ENCODE measurements at regions not wholly inside any gene's neighbourhood (a gene's known extent, or its start where the extent isn't known, plus 50 kb on each side); places are given as distances from the start of the nearest gene placed in this dataset.

DNA sequence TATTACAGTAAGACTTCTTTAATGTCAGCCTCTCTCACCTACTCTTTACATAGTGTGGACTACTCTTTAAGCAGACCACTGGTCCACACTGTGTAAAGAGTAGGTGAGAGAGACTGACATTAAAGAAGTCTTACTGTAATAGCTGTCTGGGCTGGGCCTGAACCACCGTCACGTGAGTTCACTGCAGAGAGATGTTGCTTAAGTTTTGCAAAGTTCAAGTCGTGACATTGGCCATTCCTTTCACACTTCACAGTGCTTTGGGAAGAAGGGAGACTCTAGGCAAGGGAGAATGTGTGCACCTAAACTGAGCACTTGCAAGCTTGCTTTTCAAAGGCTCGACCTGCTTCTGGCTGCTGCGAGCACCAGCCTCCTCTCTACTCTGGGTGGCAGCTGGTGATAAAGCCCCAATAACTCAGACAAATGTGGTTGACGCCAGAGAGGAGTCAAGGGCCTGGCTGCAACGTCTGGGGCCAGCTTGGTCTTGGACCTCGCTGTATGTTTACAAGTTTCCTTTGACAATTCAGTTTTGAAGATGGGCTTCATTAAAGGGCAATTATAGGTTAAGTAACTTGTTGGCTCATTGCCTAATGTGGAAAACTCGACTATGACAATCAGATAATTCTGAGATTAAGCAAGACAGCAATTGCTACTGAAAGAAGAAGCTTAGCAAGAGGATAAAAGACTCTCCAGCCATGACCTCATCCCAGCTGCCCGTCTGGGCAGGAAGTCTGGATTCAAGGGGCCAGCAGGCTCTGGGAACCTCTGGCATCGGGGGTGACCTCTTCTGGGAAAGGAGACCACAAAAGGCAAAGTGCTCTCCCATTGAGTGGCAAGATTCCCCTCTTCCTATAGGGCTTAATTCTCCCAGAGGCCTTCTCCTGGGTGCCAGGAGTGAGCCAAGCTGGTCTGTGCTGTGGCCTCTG is 242.1 kb upstream of the TLE3 start:
- no peaks in the 10 kb centered on the region for H3K79me1 ChIP-seq (ENCODE audit: low read depth in 1 of 2, low read length in 2 of 2)
- H2BK5ac ChIP-seq (ENCODE audit: low read depth, low read length, poor library complexity, severe bottlenecking), result no peak overlapping the region
- no peak overlapping the region for H3K4me3 ChIP-seq (ENCODE audit: insufficient read depth, low read depth, low read length)
- intact Hi-C loops (cut with micrococcal nuclease) (no loop called here), dilution Hi-C loops (cut with HindIII; ENCODE audit: low sequenced_read_pairs, unreplicated experiment) (no loop called here), in situ Hi-C loops (cut with MboI; ENCODE audit: low sequenced_read_pairs) (no loop called here)
- BruUV-seq (replicated peaks), result no TSS peak
- H2BK20ac ChIP-seq (ENCODE audit: low read depth, low read length), result no peak overlapping the region
- no peak overlapping the region for H2AFZ ChIP-seq (replicated peaks; ENCODE audit: low read length, poor library complexity)
- 0% methylated on average over 1 of the region's 11 CpGs; no CpG with 5 or more reads in 1 of the 2 experiments for WGBS, 2 experiments (ENCODE audit: extremely low coverage in 2 of 2, insufficient read length in 1 of 2)
- no peak for ATAC-seq (ENCODE audit: low read depth)
- no peak overlapping the region for H4K91ac ChIP-seq (ENCODE audit: insufficient read depth, low read depth, low read length)
- H4K5ac ChIP-seq (ENCODE audit: low read depth, low read length), result no peak overlapping the region
- H2BK15ac ChIP-seq (ENCODE audit: low read depth, low read length), result no peak overlapping the region
- no peak overlapping the region for H2AK5ac ChIP-seq (ENCODE audit: low read depth, low read length)
- ChIA-PET POLR2A (ENCODE audit: unreplicated experiment) (no interaction called here), CTCF (no interaction called here)
- H3K9me3 ChIP-seq (ENCODE audit: control insufficient read depth, insufficient read depth, low read length), result peaks cover 4% of the 10 kb centered on the region; the same call in 1 of the 2 replicates
- no peak overlapping the region for H3K9ac ChIP-seq (ENCODE audit: low read depth, low read length)
- H3K4me1 ChIP-seq (ENCODE audit: control insufficient read depth, insufficient read depth, low read length), result no peaks in the 10 kb centered on the region
- H3K36me3 ChIP-seq (ENCODE audit: control insufficient read depth, insufficient read depth, low read length), result no peaks in the 10 kb centered on the region
- no peaks in the 10 kb centered on the region; the same call in 1 of the 2 replicates for H3K9me1 ChIP-seq (ENCODE audit: insufficient read depth, low read length)
- DNase-seq, result peak; percentile 22
- H3K4me2 ChIP-seq (ENCODE audit: low read depth, low read length), result no peak overlapping the region
- H3K27me3 ChIP-seq (ENCODE audit: control insufficient read depth, insufficient read depth, low read length), result peaks cover 38% of the 10 kb centered on the region
- no peak overlapping the region for H3K27ac ChIP-seq (ENCODE audit: insufficient read depth, low read length)
- no peak overlapping the region for H3K4ac ChIP-seq (ENCODE audit: low read depth, low read length)
- no peak overlapping the region for H3K14ac ChIP-seq (replicated peaks; ENCODE audit: low read depth, low read length)
- no peak overlapping the region for H3K56ac ChIP-seq (ENCODE audit: extremely low read depth, insufficient read depth, low read length)
- no peak overlapping the region for H3K18ac ChIP-seq (ENCODE audit: low read depth, low read length)
- TF ChIP-seq RFX5 (IDR thresholded peaks at IDR 0.05; ENCODE audit: low read depth, low read length), result no peak
- no peak for TF ChIP-seq RCOR1 (IDR thresholded peaks at IDR 0.05; ENCODE audit: insufficient replicate concordance, low read length)
- TF ChIP-seq SMC3 (IDR thresholded peaks at IDR 0.05; ENCODE audit: low read depth, low read length), result no peak
- TF ChIP-seq CHD1 (IDR thresholded peaks at IDR 0.05; ENCODE audit: low read depth, low read length), result no peak
- TF ChIP-seq CEBPB (IDR thresholded peaks at IDR 0.05; ENCODE audit: low read depth, low read length), result no peak
- TF ChIP-seq NFE2L2 (IDR thresholded peaks at IDR 0.05; ENCODE audit: low read depth, low read length), result no peak
- H3K23ac ChIP-seq (ENCODE audit: low read depth, low read length), result no peak overlapping the region
- no peaks in the 10 kb centered on the region for H4K20me1 ChIP-seq (ENCODE audit: insufficient read depth, low read length)
- H2AK9ac ChIP-seq (replicated peaks; ENCODE audit: low read depth, low read length, poor library complexity), result no peak overlapping the region
- no peak overlapping the region for H4K8ac ChIP-seq (ENCODE audit: low read depth in 2 of 2, low read length in 2 of 2)
- no peak overlapping the region for H2BK120ac ChIP-seq (ENCODE audit: low read depth, low read length)
